Stimulated activated CD8-positive, alpha-beta memory T cell treated with anti-CD3 and anti-CD28 coated beads, Interleukin-4, amount 100 ng/mL, for 24 hours (primary cell): ENCODE measurements at regions not wholly inside any gene's neighbourhood (a gene's known extent, or its start where the extent isn't known, plus 50 kb on each side); places are given as distances from the start of the nearest gene placed in this dataset.
"Not testable (repeated sequence)": the region's sequence is repeated elsewhere in the genome, so short reads cannot be mapped to it uniquely, and the experiment has no call there.

Experiments
- DNase-seq: peaks from one replicate; pipeline ENCODE4 v3.0.0-alpha.2; 2020; ENCODE audit warnings: low read depth

GRCh38 chr9:39566782-39567181 lies 211.3 kb downstream of the SPATA31A1 start:
- not testable (repeated sequence) for DNase-seq

GRCh38 chr9:39567396-39567795 lies 211.9 kb downstream of the SPATA31A1 start:
- DNase-seq, result not testable (repeated sequence)

- not testable (repeated sequence) for DNase-seq
Measured at GRCh38 chr9:39568900-39569299, 213.4 kb downstream of the SPATA31A1 start.

- not testable (repeated sequence) for DNase-seq
Measured at GRCh38 chr9:39573024-39574022, 217.9 kb downstream of the SPATA31A1 start.

GRCh38 chr9:39579000-39579399 lies 223.5 kb downstream of the SPATA31A1 start:
- DNase-seq, result not testable (repeated sequence)

- not testable (repeated sequence) for DNase-seq
Measured at GRCh38 chr9:39581296-39581695, 225.8 kb downstream of the SPATA31A1 start.

GRCh38 chr9:39582677-39583412 lies 227.4 kb downstream of the SPATA31A1 start:
- DNase-seq, result not testable (repeated sequence)

- DNase-seq, result not testable (repeated sequence)
Measured at GRCh38 chr9:39583413-39583747, 227.9 kb downstream of the SPATA31A1 start.

GRCh38 chr9:39585233-39585632 lies 229.8 kb downstream of the SPATA31A1 start:
- not testable (repeated sequence) for DNase-seq

- DNase-seq, result no peak
Measured at GRCh38 chr9:39587844-39588499, 232.5 kb downstream of the SPATA31A1 start.

- no peak for DNase-seq
Measured at GRCh38 chr9:39588500-39589137, 233.2 kb downstream of the SPATA31A1 start.

- not testable (repeated sequence) for DNase-seq
Measured at GRCh38 chr9:39604089-39604488, 248.6 kb downstream of the SPATA31A1 start.

- not testable (repeated sequence) for DNase-seq
Measured at GRCh38 chr9:39611449-39612231, 256.2 kb downstream of the SPATA31A1 start.

GRCh38 chr9:39616480-39616879 lies 261.0 kb downstream of the SPATA31A1 start:
- not testable (repeated sequence) for DNase-seq

- DNase-seq, result not testable (repeated sequence)
Measured at GRCh38 chr9:39624048-39624447, 268.6 kb downstream of the SPATA31A1 start.

- not testable (repeated sequence) for DNase-seq
Measured at GRCh38 chr9:39632071-39632470, 276.6 kb downstream of the SPATA31A1 start.

GRCh38 chr9:39649029-39649428 lies 293.6 kb downstream of the SPATA31A1 start:
- not testable (repeated sequence) for DNase-seq

- DNase-seq, result not testable (repeated sequence)
Measured at GRCh38 chr9:39656960-39657603, 301.6 kb downstream of the SPATA31A1 start.

- DNase-seq, result not testable (repeated sequence)
Measured at GRCh38 chr9:39663020-39663419, 307.6 kb downstream of the SPATA31A1 start.

- not testable (repeated sequence) for DNase-seq
Measured at GRCh38 chr9:39663713-39664112, 308.2 kb downstream of the SPATA31A1 start.
